Erythroblast (primary cell): ENCODE measurements at regions not wholly inside any gene's neighbourhood (a gene's known extent, or its start where the extent isn't known, plus 50 kb on each side); places are given as distances from the start of the nearest gene placed in this dataset.

Experiments
- GATA1 ChIP-seq: IDR thresholded peaks from 2 replicates; pipeline ENCODE4 v1.6.1; 2011; ENCODE audit warnings: low read depth, mild to moderate bottlenecking, control low read depth, low read length, moderate library complexity
- POLR2A ChIP-seq: IDR thresholded peaks from 2 replicates; pipeline ENCODE4 v1.6.1; 2011; ENCODE audit warnings: mild to moderate bottlenecking, low read length

GRCh38 chr6:43907312-43907711, 137.3 kb downstream of the VEGFA start:
- TF ChIP-seq POLR2A, result no peak
- no peak for TF ChIP-seq GATA1
